GM12878 (cell line): ENCODE measurements at regions not wholly inside any gene's neighbourhood (a gene's known extent, or its start where the extent isn't known, plus 50 kb on each side); places are given as distances from the start of the nearest gene placed in this dataset.

Source experiments
- CUX1 ChIP-seq: IDR thresholded peaks from 2 replicates; pipeline ENCODE4 v1.6.1; 2012; ENCODE audit warnings: improper control_type of control experiment, low read depth, low read length; ENCODE audit not compliant: insufficient replicate concordance
- EGR1 ChIP-seq, 2 experiments: IDR thresholded peaks; 1 replicate in 1 of 2; 2 replicates in 1 of 2; pipeline ENCODE4 v1.6.1; 2011 to 2012; ENCODE audit warnings: low read depth in 2 of 2, low read length in 2 of 2, borderline replicate concordance in 1 of 2, mild to moderate bottlenecking in 1 of 2, moderate library complexity in 1 of 2
- ELK1 ChIP-seq: IDR thresholded peaks from 2 replicates; pipeline ENCODE4 v1.6.1; 2012; ENCODE audit warnings: low read depth, low read length, improper control_type of control experiment
- FOS ChIP-seq: IDR thresholded peaks from 3 replicates; pipeline ENCODE4 v1.6.1; 2011; ENCODE audit warnings: borderline replicate concordance; ENCODE audit not compliant: insufficient read length; ENCODE audit errors: extremely low read depth
- HDAC6 ChIP-seq: fragments of 200-600 bp; sonication (generic); IDR thresholded peaks from one replicate; pipeline ENCODE4 v1.8.0; 2017; ENCODE audit warnings: antibody characterized with exemption; ENCODE audit not compliant: unreplicated experiment
- MTA3 ChIP-seq: IDR thresholded peaks from 2 replicates; pipeline ENCODE4 v1.6.1; 2012; ENCODE audit warnings: low read length, inconsistent platforms, borderline replicate concordance
- NFIC ChIP-seq: IDR thresholded peaks from 2 replicates; pipeline ENCODE4 v1.6.1; 2012; ENCODE audit warnings: low read depth, mild to moderate bottlenecking, inconsistent platforms, low read length, moderate library complexity
- NFYB ChIP-seq: IDR thresholded peaks from 2 replicates; pipeline ENCODE4 v1.6.1; 2011; ENCODE audit warnings: low read depth, mild to moderate bottlenecking, low read length, improper control_type of control experiment, moderate library complexity; ENCODE audit not compliant: insufficient read depth
- REST ChIP-seq: IDR thresholded peaks from 2 replicates; pipeline ENCODE4 v1.6.1; 2012; ENCODE audit warnings: mild to moderate bottlenecking, low read depth, low read length
- SMAD1 ChIP-seq: fragments of 450-650 bp; IDR thresholded peaks from 2 replicates; pipeline ENCODE4 v1.6.1; 2018; ENCODE audit warnings: mild to moderate bottlenecking, low read depth; ENCODE audit not compliant: partially characterized antibody
- SREBF2 ChIP-seq: IDR thresholded peaks from 2 replicates; pipeline ENCODE4 v1.6.1; 2012; ENCODE audit warnings: mild to moderate bottlenecking, low read length
- TBL1XR1 ChIP-seq: IDR thresholded peaks from 2 replicates; pipeline ENCODE4 v1.6.1; 2012; ENCODE audit warnings: low read depth, low read length, improper control_type of control experiment
- TCF12 ChIP-seq: IDR thresholded peaks from 2 replicates; pipeline ENCODE4 v1.6.1; 2011; ENCODE audit warnings: low read depth, mild to moderate bottlenecking, low read length
- ZBED1 ChIP-seq: IDR thresholded peaks from 2 replicates; pipeline ENCODE4 v1.6.1; 2016; ENCODE audit warnings: borderline replicate concordance
- ZNF592 ChIP-seq: fragments of 450-650 bp; IDR thresholded peaks from 2 replicates; pipeline ENCODE4 v1.6.1; 2017; ENCODE audit warnings: mild to moderate bottlenecking, moderate library complexity

GRCh38 chr12:46108721-46109120 lies 118.3 kb upstream of the SCAF11 start (continued):
- TF ChIP-seq REST (no peak), NFYB (no peak), TCF12 (peak; percentile 97), CUX1 (no peak), NFIC (peak; percentile 97), SMAD1 (no peak), EGR1 (IDR thresholded peaks at IDR 0.05; ENCODE audit: borderline replicate concordance in 1 of 2, low read depth in 2 of 2, low read length in 2 of 2) (no peak), FOS (no peak), MTA3 (peak; percentile 94; the same call in 1 of the 2 replicates), TBL1XR1 (no peak; the same call in 1 of the 2 replicates), ELK1 (no peak), HDAC6 (no peak), SREBF2 (no peak), ZNF592 (no peak), ZBED1 (peak; percentile 76; the same call in 1 of the 2 replicates)
